HepG2 (cell line): ENCODE measurements at regions not wholly inside any gene's neighbourhood (a gene's known extent, or its start where the extent isn't known, plus 50 kb on each side); places are given as distances from the start of the nearest gene placed in this dataset.

Experiments used
- ATAC-seq: fragments of 200-7000 bp; cut with Tn5 transposase; 3 replicates; pipeline ENCODE4 v1.9.1; 2020; ENCODE audit warnings: mild to moderate bottlenecking, moderate library complexity
- BruUV-seq: library from RNA; stranded (reverse); fragments of 400-500 nt; replicated peaks from 2 replicates; lab custom pipeline; 2021; lab: Mats Ljungman, UMichigan
- CTCF ChIA-PET: fragments of 300-600 bp; formaldehyde crosslinking; extraction: SDS; loops from one replicate; lab custom pipeline; 2021; ENCODE audit warnings: low total read pairs, inconsistent platforms, low intra/inter-chr PET ratio; lab: Yijun Ruan, JAX
- POLR2A ChIA-PET: fragments of 350-600 bp; sonication (Branson Sonifier 250); formaldehyde crosslinking; loops from one replicate; lab custom pipeline; 2020; ENCODE audit warnings: antibody characterized with exemption, inconsistent platforms; lab: Yijun Ruan, JAX
- DNase-seq: peaks from one replicate; pipeline ENCODE4 v3.0.0-alpha.2; 2015; ENCODE audit warnings: low spot score
- FAIRE-seq: peaks from 3 replicates; lab custom pipeline; 2011; peaks lifted over from hg19 to GRCh38; lab: Jason Lieb, UNC
- H2AFZ ChIP-seq: one replicate; pipeline ENCODE4 v1.6.1; 2011; ENCODE audit warnings: low read length, inconsistent platforms
- H3K27ac ChIP-seq: fragments of 300-600 bp; 3 replicates; pipeline ENCODE4 v1.8.0; 2011; ENCODE audit warnings: mixed run types, mild to moderate bottlenecking, mixed read lengths, low read length, inconsistent platforms; ENCODE audit not compliant: insufficient read depth; ENCODE audit errors: extremely low read length
- H3K27me3 ChIP-seq, 2 experiments: fragments of 200-600 bp in 1 of 2; 2 replicates in 1 of 2; 3 replicates in 1 of 2; pipeline versions ENCODE4 v1.6.0 to v1.8.0; 2011; ENCODE audit warnings: low read length in 2 of 2, mild to moderate bottlenecking in 2 of 2, moderate library complexity in 2 of 2, inconsistent platforms in 1 of 2; ENCODE audit not compliant: insufficient read depth in 2 of 2, control insufficient read depth in 1 of 2
- H3K36me3 ChIP-seq, 2 experiments: fragments of 200-600 bp in 1 of 2; replicated peaks in 1 of 2; 2 replicates in 1 of 2; 3 replicates in 1 of 2; pipeline versions ENCODE4 v1.5.1 to v1.8.0; 2011; ENCODE audit warnings: low read length in 2 of 2, inconsistent platforms in 1 of 2; ENCODE audit not compliant: insufficient read depth in 2 of 2, control insufficient read depth in 1 of 2
- H3K4me1 ChIP-seq: 2 replicates; pipeline ENCODE4 v1.5.1; 2012; ENCODE audit warnings: low read length, inconsistent platforms; ENCODE audit not compliant: insufficient read depth
- H3K4me2 ChIP-seq: 2 replicates; pipeline ENCODE4 v1.6.0; 2011; ENCODE audit warnings: low read depth, low read length, inconsistent platforms
- H3K4me3 ChIP-seq, 3 experiments: fragments of 200-600 bp in 1 of 3; sonication (generic), shearing (Covaris generic) in 1 of 3; replicated peaks in 1 of 3; 2 replicates each; pipeline ENCODE4 v1.5.1; 2011 to 2016; ENCODE audit warnings: low read length in 3 of 3, inconsistent platforms in 2 of 3, low read depth in 2 of 3, mild to moderate bottlenecking in 2 of 3, control low read depth in 1 of 3, mixed read lengths in 1 of 3; ENCODE audit not compliant: insufficient read depth in 1 of 3
- H3K79me2 ChIP-seq: one replicate; pipeline ENCODE4 v1.6.1; 2011; ENCODE audit warnings: low read length, inconsistent platforms; ENCODE audit not compliant: insufficient read depth
- H3K9ac ChIP-seq: 2 replicates; pipeline ENCODE4 v1.6.0; 2011; ENCODE audit warnings: mild to moderate bottlenecking, low read depth, low read length, inconsistent platforms; ENCODE audit not compliant: insufficient read depth
- H3K9me3 ChIP-seq: 2 replicates; pipeline ENCODE4 v1.5.1; 2012; ENCODE audit warnings: mild to moderate bottlenecking, low read length
- H4K20me1 ChIP-seq: 2 replicates; pipeline ENCODE4 v1.6.0; 2011; ENCODE audit warnings: inconsistent platforms, mild to moderate bottlenecking, low read length, moderate library complexity; ENCODE audit not compliant: insufficient read depth
- BRCA1 ChIP-seq: sonication (generic); formaldehyde crosslinking; IDR thresholded peaks from 2 replicates; pipeline ENCODE4 v1.4.0; 2020; ENCODE audit warnings: missing genetic modification reagents
- ELK4 ChIP-seq: sonication (generic); formaldehyde crosslinking; IDR thresholded peaks from 2 replicates; pipeline ENCODE4 v1.9.0; 2021; ENCODE audit warnings: missing genetic modification reagents, borderline replicate concordance
- HMGA1 ChIP-seq: sonication (generic); formaldehyde crosslinking; conservative IDR thresholded peaks from 2 replicates; pipeline ENCODE4 v1.4.0; 2020; ENCODE audit warnings: missing genetic modification reagents
- MXD4 ChIP-seq: IDR thresholded peaks from 2 replicates; pipeline ENCODE4 v1.6.1; 2016; ENCODE audit warnings: mild to moderate bottlenecking, missing biosample characterization, missing genetic modification reagents
- NR2C2 ChIP-seq: sonication (generic); formaldehyde crosslinking; IDR thresholded peaks from 2 replicates; pipeline ENCODE4 v1.4.0; 2020; ENCODE audit warnings: missing genetic modification reagents, mild to moderate bottlenecking, moderate library complexity, borderline replicate concordance
- PRDM4 ChIP-seq: sonication (generic); formaldehyde crosslinking; IDR thresholded peaks from 2 replicates; pipeline ENCODE4 v1.9.0; 2021; ENCODE audit warnings: missing genetic modification reagents, borderline replicate concordance
- ZBTB7A ChIP-seq: sonication (generic); formaldehyde crosslinking; IDR thresholded peaks from 2 replicates; pipeline ENCODE4 v1.8.0; 2022; ENCODE audit warnings: mild to moderate bottlenecking, missing genetic modification reagents
- ZFYVE20 ChIP-seq: sonication (generic); formaldehyde crosslinking; IDR thresholded peaks from 2 replicates; pipeline ENCODE4 v1.8.0; 2023; ENCODE audit warnings: low read depth, mild to moderate bottlenecking, moderate library complexity, missing genetic modification reagents, borderline replicate concordance
- ZNF30 ChIP-seq: sonication (generic); formaldehyde crosslinking; IDR thresholded peaks from 2 replicates; pipeline ENCODE4 v1.5.0; 2020; ENCODE audit warnings: mild to moderate bottlenecking, missing genetic modification reagents
- ZNF775 ChIP-seq: sonication (generic); formaldehyde crosslinking; IDR thresholded peaks from 2 replicates; pipeline ENCODE4 v1.4.0; 2020; ENCODE audit warnings: missing genetic modification reagents, mild to moderate bottlenecking, moderate library complexity, borderline replicate concordance
- WGBS: methylation state at CpG from one replicate; pipeline ENCODE4 v1.1.6; 2017; ENCODE audit warnings: low lambda C conversion rate; 5-methylcytosine and 5-hydroxymethylcytosine counted together
- in situ Hi-C: cut with HindIII; loops from 2 replicates; pipeline ENCODE4 v1.10.0; 2017; ENCODE audit warnings: low pct_unique_long_range_greater_than_20kb; ENCODE audit not compliant: extremely low pct_ligation_motif_present
- intact Hi-C: fragments of 100-400 bp; cut with micrococcal nuclease; formaldehyde crosslinking; loops from one replicate; pipeline ENCODE4 v1.10.0; 2022; ENCODE audit not compliant: unreplicated experiment

GRCh38 chr5:103371046-103371607 lies 112.6 kb downstream of the MACIR start:
- H3K9ac ChIP-seq: no peak overlapping the region
- no peak overlapping the region for H3K4me3 ChIP-seq
- no TSS peak for BruUV-seq
- H3K27me3 ChIP-seq: no peaks in the 10 kb centered on the region
- H3K36me3 ChIP-seq: no peaks in the 10 kb centered on the region
- POLR2A ChIA-PET: no interaction called here
- no peaks in the 10 kb centered on the region for H4K20me1 ChIP-seq
- peaks cover 9% of the 10 kb centered on the region for H3K4me1 ChIP-seq
- no peak for ATAC-seq
- no peak overlapping the region for H3K27ac ChIP-seq
- no peaks in the 10 kb centered on the region for H3K9me3 ChIP-seq
- H3K79me2 ChIP-seq: no peaks in the 10 kb centered on the region
- CTCF ChIA-PET: no interaction called here
- DNase-seq: no peak
- no peak overlapping the region for H3K4me2 ChIP-seq
- 14% methylated on average over 2 of the region's 2 CpGs for WGBS
- in situ Hi-C loops: no loop called here
- intact Hi-C loops: loop anchor here (10.0 kb wide), 1 partner anchor 116 kb away; the partner anchor contains the start of gene MACIR
- no peak overlapping the region for H2AFZ ChIP-seq
- TF ChIP-seq ZBTB7A (CRISPR knock-in tag): no peak
- TF ChIP-seq PRDM4: no peak
- TF ChIP-seq HMGA1: no peak
- TF ChIP-seq ZNF30: no peak
- no peak for TF ChIP-seq BRCA1 (CRISPR knock-in tag)
- no peak for TF ChIP-seq NR2C2 (CRISPR knock-in tag)
- TF ChIP-seq MXD4 (CRISPR knock-in tag): no peak
- no peak for TF ChIP-seq ZFYVE20 (CRISPR knock-in tag)
- TF ChIP-seq ELK4 (CRISPR knock-in tag): no peak
- TF ChIP-seq ZNF775 (CRISPR knock-in tag): no peak
- FAIRE-seq: no peak
